Heart left ventricle (tissue), 16 donors: ENCODE measurements at regions not wholly inside any gene's neighbourhood (a gene's known extent, or its start where the extent isn't known, plus 50 kb on each side); places are given as distances from the start of the nearest gene placed in this dataset.

ENCODE experiments used
- ATAC-seq, 4 donors: fragments of 200-7000 bp; cut with Tn5 transposase; one replicate each; pipeline ENCODE4 v1.9.1; 2020 to 2022; ENCODE audit warnings: moderate library complexity in 4 of 4, mild to moderate bottlenecking in 3 of 4, moderate number of reproducible peaks in 1 of 4
- DNase-seq, 5 donors: peaks; one replicate each; pipeline ENCODE4 v3.0.0-alpha.2; 2020
- H3K27ac ChIP-seq, 12 donors: fragments of 200-600 bp; sonication (generic) in 4 of 12; one replicate each; pipeline versions ENCODE4 v1.5.0 to v1.8.0; 2016 to 2022; ENCODE audit warnings: mild to moderate bottlenecking in 2 of 12
- H3K27me3 ChIP-seq, 9 donors: fragments of 200-600 bp; sonication (generic) in 2 of 9; one replicate each; pipeline versions ENCODE4 v1.5.1 to v1.8.0; 2016 to 2022; ENCODE audit warnings: mild to moderate bottlenecking in 3 of 9
- H3K36me3 ChIP-seq, 9 donors: fragments of 200-600 bp; sonication (generic) in 2 of 9; one replicate each; pipeline versions ENCODE4 v1.5.0 to v1.8.0; 2018 to 2022; ENCODE audit warnings: mild to moderate bottlenecking in 2 of 9
- H3K4me1 ChIP-seq, 12 donors: fragments of 200-600 bp; sonication (generic) in 4 of 12; one replicate each; pipeline versions ENCODE4 v1.5.0 to v1.8.0; 2016 to 2022; ENCODE audit warnings: mild to moderate bottlenecking in 3 of 12
- H3K4me3 ChIP-seq, 12 donors: fragments of 200-600 bp; sonication (generic) in 4 of 12; one replicate each; pipeline versions ENCODE4 v1.5.0 to v1.8.0; 2017 to 2022; ENCODE audit warnings: mild to moderate bottlenecking in 9 of 12, moderate library complexity in 4 of 12
- H3K9me3 ChIP-seq, 12 donors: fragments of 200-600 bp; sonication (generic) in 4 of 12; one replicate each; pipeline versions ENCODE4 v1.5.0 to v1.8.0; 2016 to 2022; ENCODE audit warnings: mild to moderate bottlenecking in 1 of 12
- POLR2A ChIP-seq, 2 donors: fragments of 450-650 bp; IDR thresholded peaks; one replicate each; pipeline ENCODE4 v1.6.1; 2017; ENCODE audit warnings: antibody characterized with exemption in 2 of 2, mild to moderate bottlenecking in 2 of 2, moderate library complexity in 2 of 2
- WGBS, 4 donors: extraction: QIAGEN DNeasy Blood & Tissue Kit in 2 of 4; methylation state at CpG; one replicate each; pipeline versions ENCODE4 v1.1.5 to v1.1.7; 2013 to 2018; 5-methylcytosine and 5-hydroxymethylcytosine counted together
- intact Hi-C, 10 donors: fragments of 100-400 bp; cut with DNase I; formaldehyde crosslinking; loops; one replicate each; pipeline versions ENCODE4 v1.11.1 to v1.14.2; 2022
- TF ChIP-seq, protein P1 (sequence below), 12 donors: fragments of 200-600 bp; sonication (generic) in 4 of 12; IDR thresholded peaks; one replicate each; pipeline versions ENCODE4 v1.5.0 to v1.8.0; 2018 to 2022; ENCODE audit warnings: antibody characterized with exemption in 12 of 12, mild to moderate bottlenecking in 5 of 12
- donor health status: ischemic (EF 13 %, LVEDD 7.1; RV severe dilation, severe dysfunction).
- donor health status: healthy with polysubstance abuse.
- donor health status: DM: no; HTN: yes; CAD: no.
- donor health status: DM: no; HTN: no; CAD: no.
- donor health status: ischemic (EF 25% LVEDD 6.9; RV normal size, moderate dysfunction).
- donor health status: ischemic (EF 25% LVEDD 5.7; RV mildly dilated, moderate dysfunction).
- donor health status: healthy.
- donor health status: DM: yes; HTN: yes; CAD: no.
- donor health status: ischemic (EF 35%, LVEDD 5.7; RV mildly dilated, moderate dysfunction).
- donor health status: nonischemic (EF 11% LVEDD 7.7; RV severe dilation, severe dysfunction).
- donor health status: DM: yes; HTN: yes; CAD: no.
- donor health status: PGD.
- donor health status: ischemic (EF 29% LVEDD 5.4; RV normal size, mild dysfunction).
- donor health status: nonischemic (EF 23%, LVEDD 6.1; RV moderate dilation, normal function).

DNA sequence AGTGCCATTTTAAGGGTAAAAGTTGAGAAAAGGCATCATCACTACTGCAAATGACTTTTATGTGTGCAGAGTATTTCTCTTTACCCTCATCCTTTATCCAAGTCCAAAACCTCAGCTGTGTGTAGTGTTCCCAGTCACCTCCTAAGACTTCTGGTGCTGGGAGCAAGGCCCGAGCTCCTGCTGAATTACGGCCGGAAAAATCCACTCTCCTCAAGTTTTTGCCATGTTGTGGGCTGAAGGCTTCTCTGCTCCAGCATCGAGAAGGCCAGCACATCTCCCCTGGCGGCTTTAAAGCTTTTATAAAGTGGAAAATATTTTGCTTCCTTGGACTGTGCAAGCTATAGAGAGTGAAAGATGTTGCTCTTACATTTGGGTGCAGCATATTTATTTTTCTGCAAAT is 153.2 kb upstream of the THBS2 start:
- WGBS, 4 donors, result 81 to 90% (median 87%) methylated on average over 5 of the region's 5 CpGs

DNA sequence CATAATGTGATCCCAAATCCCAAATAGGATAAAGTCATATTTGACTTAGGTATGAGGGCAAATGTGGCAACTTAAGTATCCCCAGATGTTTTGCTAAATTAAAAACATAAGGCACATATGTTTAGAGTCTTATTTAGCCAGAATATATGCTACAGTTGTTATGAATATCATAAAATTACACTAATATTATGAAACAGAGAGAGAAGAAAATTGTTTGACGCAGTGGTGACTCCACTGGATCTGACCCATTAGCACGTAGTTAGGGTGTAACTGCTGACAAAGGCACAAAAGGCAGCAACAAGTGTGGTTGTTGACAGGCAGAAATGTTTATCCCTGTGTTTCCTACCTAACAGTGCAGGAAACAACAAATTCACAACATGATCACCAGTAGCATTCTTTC is 152.4 kb upstream of the THBS2 start:
- no peaks in the 10 kb centered on the region for H3K27me3 ChIP-seq
- no peaks in the 10 kb centered on the region for H3K36me3 ChIP-seq
- TF ChIP-seq POLR2A (IDR thresholded peaks at IDR 0.05), result no peak
- TF ChIP-seq, protein P1, sequence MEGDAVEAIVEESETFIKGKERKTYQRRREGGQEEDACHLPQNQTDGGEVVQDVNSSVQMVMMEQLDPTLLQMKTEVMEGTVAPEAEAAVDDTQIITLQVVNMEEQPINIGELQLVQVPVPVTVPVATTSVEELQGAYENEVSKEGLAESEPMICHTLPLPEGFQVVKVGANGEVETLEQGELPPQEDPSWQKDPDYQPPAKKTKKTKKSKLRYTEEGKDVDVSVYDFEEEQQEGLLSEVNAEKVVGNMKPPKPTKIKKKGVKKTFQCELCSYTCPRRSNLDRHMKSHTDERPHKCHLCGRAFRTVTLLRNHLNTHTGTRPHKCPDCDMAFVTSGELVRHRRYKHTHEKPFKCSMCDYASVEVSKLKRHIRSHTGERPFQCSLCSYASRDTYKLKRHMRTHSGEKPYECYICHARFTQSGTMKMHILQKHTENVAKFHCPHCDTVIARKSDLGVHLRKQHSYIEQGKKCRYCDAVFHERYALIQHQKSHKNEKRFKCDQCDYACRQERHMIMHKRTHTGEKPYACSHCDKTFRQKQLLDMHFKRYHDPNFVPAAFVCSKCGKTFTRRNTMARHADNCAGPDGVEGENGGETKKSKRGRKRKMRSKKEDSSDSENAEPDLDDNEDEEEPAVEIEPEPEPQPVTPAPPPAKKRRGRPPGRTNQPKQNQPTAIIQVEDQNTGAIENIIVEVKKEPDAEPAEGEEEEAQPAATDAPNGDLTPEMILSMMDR (IDR thresholded peaks at IDR 0.05), result no peak
- DNase-seq, result no peak
- ATAC-seq, result no peak
- no peak overlapping the region for H3K27ac ChIP-seq
- WGBS, 4 donors, result 85 to 92% (median 87%) methylated on average over 2 of the region's 2 CpGs
- H3K4me1 ChIP-seq, result peaks cover 0 to 2% (median 0%) of the 10 kb centered on the region in 12 donors
- H3K4me3 ChIP-seq, result no peak overlapping the region
- intact Hi-C loops, result no loop called here
- peaks cover 0 to 8% (median 0%) of the 10 kb centered on the region in 12 donors for H3K9me3 ChIP-seq

More for the DNA sequence above, 153.2 kb upstream of the THBS2 start:
- intact Hi-C loops, result no loop called here
- Histone ChIP-seq H3K4me3 (no peak overlapping the region), H3K4me1 (peaks cover 0 to 2% (median 0%) of the 10 kb centered on the region in 12 donors), H3K9me3 (peaks cover 0 to 8% (median 0%) of the 10 kb centered on the region in 12 donors), H3K27ac (peak overlapping the region in 1 of 12 donors; percentile 16), H3K27me3 (no peaks in the 10 kb centered on the region), H3K36me3 (no peaks in the 10 kb centered on the region)
- TF ChIP-seq, protein P1 (IDR thresholded peaks at IDR 0.05), result no peak
- no peak for TF ChIP-seq POLR2A (IDR thresholded peaks at IDR 0.05)
- DNase-seq (no peak), ATAC-seq (no peak)

DNA sequence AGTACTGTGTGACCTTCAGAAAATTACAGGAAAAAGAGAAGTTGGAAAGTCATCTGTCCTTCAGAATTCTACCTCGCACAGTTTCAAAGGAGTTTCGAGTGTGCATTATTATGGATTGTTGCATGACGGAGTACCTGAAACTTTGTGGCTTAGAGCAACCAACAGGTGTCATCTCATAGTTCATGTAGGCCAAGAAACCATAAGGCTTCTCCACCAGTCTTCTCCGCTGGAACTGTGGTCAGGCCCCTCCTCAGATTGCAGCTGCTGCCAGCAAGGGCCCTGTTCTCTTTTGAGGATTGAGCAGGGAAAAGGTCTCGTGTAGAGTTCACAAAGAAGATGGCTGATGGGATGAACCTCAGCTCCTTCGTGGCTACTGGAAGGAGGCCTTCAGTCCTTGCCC is 151.2 kb upstream of the THBS2 start:
- intact Hi-C loops, result no loop called here
- DNase-seq (no peak), ATAC-seq (no peak)
- no peaks in the 10 kb centered on the region for H3K27me3 ChIP-seq
- no peak overlapping the region for H3K27ac ChIP-seq
- H3K36me3 ChIP-seq, result no peaks in the 10 kb centered on the region
- H3K4me3 ChIP-seq, result no peak overlapping the region
- WGBS, 4 donors, result 88 to 94% (median 89%) methylated on average over 6 of the region's 6 CpGs
- no peak for TF ChIP-seq POLR2A (IDR thresholded peaks at IDR 0.05)
- TF ChIP-seq, protein P1 (IDR thresholded peaks at IDR 0.05), result no peak
- H3K4me1 ChIP-seq, result peaks cover 0 to 2% (median 0%) of the 10 kb centered on the region in 12 donors
- H3K9me3 ChIP-seq, result peaks cover 0 to 8% (median 0%) of the 10 kb centered on the region in 12 donors

- ATAC-seq, result no peak
These were observed 144.9 kb upstream of the THBS2 start for GRCh38 chr6:169398342-169399105.

More at GRCh38 chr6:169398342-169399105, 144.9 kb upstream of the THBS2 start:
- intact Hi-C loops, result no loop called here
- H3K27ac ChIP-seq, result no peak overlapping the region
- H3K4me1 ChIP-seq, result no peaks in the 10 kb centered on the region
- no peak overlapping the region for H3K4me3 ChIP-seq
- DNase-seq, result no peak
- H3K36me3 ChIP-seq, result no peaks in the 10 kb centered on the region
- WGBS, 4 donors, result 71 to 80% (median 74%) methylated on average over 13 to 14 of the region's 14 CpGs
- no peaks in the 10 kb centered on the region for H3K27me3 ChIP-seq
- H3K9me3 ChIP-seq, result no peaks in the 10 kb centered on the region
- no peak for TF ChIP-seq POLR2A (IDR thresholded peaks at IDR 0.05)
- TF ChIP-seq, protein P1 (IDR thresholded peaks at IDR 0.05), result no peak
